ENCODE measurements at regions not wholly inside any gene's neighbourhood (a gene's known extent, or its start where the extent isn't known, plus 50 kb on each side); places are given as distances from the start of the nearest gene placed in this dataset.

- TF ChIP-seq POLR2AphosphoS5 (IDR thresholded peaks at IDR 0.05) (no peak), CTCF (IDR thresholded peaks at IDR 0.05) (no peak), POLR2A (IDR thresholded peaks at IDR 0.05) (no peak)
These were observed 165.6 kb downstream of the C1orf94 start for GRCh38 chr1:34342334-34342733.
